Colonic mucosa (tissue), 4 donors: ENCODE measurements at regions not wholly inside any gene's neighbourhood (a gene's known extent, or its start where the extent isn't known, plus 50 kb on each side); places are given as distances from the start of the nearest gene placed in this dataset.

Source experiments
- DNase-seq: peaks from one replicate; pipeline ENCODE4 v3.0.0-alpha.2; 2020
- H3K27ac ChIP-seq: fragments of 200-600 bp; one replicate; pipeline ENCODE4 v1.8.0; 2021
- H3K27me3 ChIP-seq: fragments of 200-600 bp; one replicate; pipeline ENCODE4 v1.8.0; 2021
- H3K36me3 ChIP-seq: fragments of 200-600 bp; one replicate; pipeline ENCODE4 v1.8.0; 2021
- H3K4me1 ChIP-seq: fragments of 200-600 bp; one replicate; pipeline ENCODE4 v1.8.0; 2021; ENCODE audit warnings: mild to moderate bottlenecking
- H3K4me3 ChIP-seq: fragments of 200-600 bp; one replicate; pipeline ENCODE4 v1.8.0; 2021
- H3K9ac ChIP-seq, 2 donors: one replicate each; pipeline ENCODE4 v1.7.0; 2013; ENCODE audit warnings: control low read depth in 2 of 2, low read depth in 2 of 2, low read length in 2 of 2
- H3K9me3 ChIP-seq: fragments of 200-600 bp; one replicate; pipeline ENCODE4 v1.8.0; 2021
- intact Hi-C: fragments of 100-400 bp; cut with DNase I; formaldehyde crosslinking; loops from one replicate; pipeline ENCODE4 v1.14.1; 2022
- TF ChIP-seq, protein P1 (sequence below): fragments of 200-600 bp; IDR thresholded peaks from one replicate; pipeline ENCODE4 v1.8.0; 2022; ENCODE audit warnings: antibody characterized with exemption, mild to moderate bottlenecking
- donor health status: healthy.
- donor health status: DM: no; HTN: no; CAD: no.
- donor health status: DM: no; HTN: no; CAD: no.

- H3K27ac ChIP-seq: no peak overlapping the region
- H3K4me1 ChIP-seq: no peaks in the 10 kb centered on the region
Observed at GRCh38 chr15:62857411-62857853, 185.1 kb upstream of the TPM1 start.

DNA sequence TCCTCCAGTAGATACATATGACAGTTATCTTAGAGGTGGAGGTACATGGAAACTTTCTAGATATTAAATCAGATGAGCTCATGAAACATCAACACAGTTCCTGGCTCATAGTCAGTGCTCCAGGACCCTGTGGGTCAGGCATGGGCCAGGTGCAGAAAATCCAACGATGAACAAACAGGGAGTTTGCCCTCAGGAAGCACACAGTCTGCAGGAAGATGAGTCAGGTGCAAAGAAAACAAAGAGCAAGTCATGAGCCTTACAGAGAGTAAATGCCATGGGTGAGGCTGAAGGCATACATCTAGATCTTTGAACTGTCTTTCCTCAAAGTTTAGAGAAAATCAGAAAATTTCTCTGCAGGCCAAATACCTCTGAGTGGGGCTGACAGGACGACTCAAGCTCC lies 184.2 kb upstream of the TPM1 start:
- Histone ChIP-seq H3K27me3 (no peaks in the 10 kb centered on the region), H3K4me3 (no peak overlapping the region), H3K9me3 (no peaks in the 10 kb centered on the region), H3K4me1 (no peaks in the 10 kb centered on the region), H3K9ac (no peak overlapping the region), H3K27ac (no peak overlapping the region), H3K36me3 (no peaks in the 10 kb centered on the region)
- intact Hi-C loops: no loop called here
- no peak for DNase-seq
- TF ChIP-seq, protein P1, sequence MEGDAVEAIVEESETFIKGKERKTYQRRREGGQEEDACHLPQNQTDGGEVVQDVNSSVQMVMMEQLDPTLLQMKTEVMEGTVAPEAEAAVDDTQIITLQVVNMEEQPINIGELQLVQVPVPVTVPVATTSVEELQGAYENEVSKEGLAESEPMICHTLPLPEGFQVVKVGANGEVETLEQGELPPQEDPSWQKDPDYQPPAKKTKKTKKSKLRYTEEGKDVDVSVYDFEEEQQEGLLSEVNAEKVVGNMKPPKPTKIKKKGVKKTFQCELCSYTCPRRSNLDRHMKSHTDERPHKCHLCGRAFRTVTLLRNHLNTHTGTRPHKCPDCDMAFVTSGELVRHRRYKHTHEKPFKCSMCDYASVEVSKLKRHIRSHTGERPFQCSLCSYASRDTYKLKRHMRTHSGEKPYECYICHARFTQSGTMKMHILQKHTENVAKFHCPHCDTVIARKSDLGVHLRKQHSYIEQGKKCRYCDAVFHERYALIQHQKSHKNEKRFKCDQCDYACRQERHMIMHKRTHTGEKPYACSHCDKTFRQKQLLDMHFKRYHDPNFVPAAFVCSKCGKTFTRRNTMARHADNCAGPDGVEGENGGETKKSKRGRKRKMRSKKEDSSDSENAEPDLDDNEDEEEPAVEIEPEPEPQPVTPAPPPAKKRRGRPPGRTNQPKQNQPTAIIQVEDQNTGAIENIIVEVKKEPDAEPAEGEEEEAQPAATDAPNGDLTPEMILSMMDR: no peak

More at GRCh38 chr15:62857411-62857853, 185.1 kb upstream of the TPM1 start:
- Histone ChIP-seq H3K9me3 (no peaks in the 10 kb centered on the region), H3K27me3 (no peaks in the 10 kb centered on the region), H3K4me3 (no peak overlapping the region), H3K36me3 (no peaks in the 10 kb centered on the region), H3K9ac (no peak overlapping the region)
- TF ChIP-seq, protein P1: no peak
- intact Hi-C loops: no loop called here
- DNase-seq: no peak

DNA sequence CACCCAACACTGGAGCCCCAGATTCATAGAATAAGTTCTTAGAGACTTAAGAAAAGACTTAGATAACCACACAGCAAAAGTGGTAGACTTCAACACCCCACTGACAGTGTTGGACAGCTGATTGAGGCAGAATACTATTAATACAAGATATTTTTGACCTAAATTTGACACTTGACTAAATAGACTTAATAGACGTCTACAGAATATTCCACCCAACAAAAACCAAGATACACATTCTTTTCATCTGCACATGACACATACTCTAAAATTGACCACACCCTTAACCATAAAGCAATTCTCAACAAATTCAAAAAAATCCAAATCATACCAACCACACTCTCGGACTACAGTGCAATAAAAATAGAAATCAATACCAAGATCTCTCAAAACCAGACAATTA lies 179.8 kb upstream of the TPM1 start:
- no peak for DNase-seq
- no peak overlapping the region for H3K9ac ChIP-seq
- no peak overlapping the region for H3K27ac ChIP-seq
- TF ChIP-seq, protein P1: no peak
- no peaks in the 10 kb centered on the region for H3K27me3 ChIP-seq
- no peaks in the 10 kb centered on the region for H3K36me3 ChIP-seq
- intact Hi-C loops: no loop called here
- no peak overlapping the region for H3K4me3 ChIP-seq
- H3K4me1 ChIP-seq: no peaks in the 10 kb centered on the region
- no peaks in the 10 kb centered on the region for H3K9me3 ChIP-seq

DNA sequence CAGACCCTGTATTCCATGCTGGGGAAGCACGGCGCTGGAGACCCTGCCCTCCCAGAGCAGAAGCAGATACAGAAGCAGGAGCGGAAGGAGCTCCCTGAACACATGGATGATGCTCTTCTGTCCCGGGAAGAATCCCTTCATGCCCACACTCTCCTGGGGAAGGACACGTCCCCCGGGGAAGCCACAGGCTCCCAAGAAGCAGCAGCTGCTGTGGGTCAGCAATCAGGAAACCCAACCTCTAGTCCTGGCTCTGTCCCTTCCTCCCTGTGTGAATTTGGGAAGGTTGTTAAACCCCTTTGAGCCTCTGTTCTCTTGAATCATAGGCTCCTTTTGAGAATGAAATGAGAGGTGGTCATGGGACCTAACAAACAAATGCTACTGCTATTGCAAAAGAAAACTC lies 176.2 kb upstream of the TPM1 start:
- H3K9me3 ChIP-seq: no peaks in the 10 kb centered on the region
- no peaks in the 10 kb centered on the region for H3K36me3 ChIP-seq
- no peak overlapping the region for H3K4me3 ChIP-seq
- H3K27me3 ChIP-seq: no peaks in the 10 kb centered on the region
- DNase-seq: no peak
- intact Hi-C loops: no loop called here
- H3K27ac ChIP-seq: no peak overlapping the region
- no peak overlapping the region for H3K9ac ChIP-seq
- TF ChIP-seq, protein P1: no peak
- peaks cover 8% of the 10 kb centered on the region for H3K4me1 ChIP-seq

DNA sequence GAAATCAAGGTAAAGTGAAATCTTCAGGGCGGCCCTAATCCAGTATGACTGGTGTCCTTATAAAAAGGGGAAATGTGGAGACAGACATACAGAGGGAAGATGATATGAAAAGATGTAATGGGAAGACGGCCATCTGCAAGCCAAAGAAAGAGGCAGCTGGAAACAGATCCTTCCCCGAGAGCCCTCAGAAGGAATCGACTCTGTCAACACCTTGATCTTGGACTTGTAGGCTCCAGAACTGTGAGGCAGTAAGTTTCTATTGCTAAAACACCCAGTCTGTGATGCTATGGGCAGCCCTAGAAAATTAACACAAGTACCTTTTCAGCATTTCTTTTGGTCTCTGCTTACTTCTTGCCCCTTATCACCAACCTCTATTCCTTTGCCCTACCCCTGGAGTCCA lies 174.7 kb upstream of the TPM1 start:
- intact Hi-C loops: no loop called here
- Histone ChIP-seq H3K27ac (no peak overlapping the region), H3K4me1 (peaks cover 13% of the 10 kb centered on the region)

More for the DNA sequence above, 174.7 kb upstream of the TPM1 start:
- Histone ChIP-seq H3K9ac (no peak overlapping the region), H3K9me3 (no peaks in the 10 kb centered on the region), H3K4me3 (no peak overlapping the region), H3K36me3 (no peaks in the 10 kb centered on the region), H3K27me3 (no peaks in the 10 kb centered on the region)
- TF ChIP-seq, protein P1: no peak
- no peak for DNase-seq
